H54 (cell line): ENCODE measurements at regions not wholly inside any gene's neighbourhood (a gene's known extent, or its start where the extent isn't known, plus 50 kb on each side); places are given as distances from the start of the nearest gene placed in this dataset.

Experiments used
- DNase-seq: peaks from one replicate; pipeline ENCODE4 v3.0.0; 2011; ENCODE audit warnings: low spot score, mixed read lengths; ENCODE audit not compliant: insufficient read length
- FAIRE-seq: peaks from 3 replicates; lab custom pipeline; 2011; peaks lifted over from hg19 to GRCh38; lab: Jason Lieb, UNC
- POLR2A ChIP-seq: IDR thresholded peaks from 2 replicates; pipeline ENCODE4 v1.6.1; 2011; ENCODE audit warnings: low read depth, mild to moderate bottlenecking, low read length

- FAIRE-seq (peak; percentile 72), DNase-seq (no peak)
- no peak for TF ChIP-seq POLR2A
Measured at GRCh38 chr12:92561543-92561899, 141.3 kb upstream of the PLEKHG7 start.

GRCh38 chr12:92560713-92561542 lies 141.9 kb upstream of the PLEKHG7 start:
- no peak for DNase-seq
- no peak for TF ChIP-seq POLR2A
- FAIRE-seq, result no peak

DNA sequence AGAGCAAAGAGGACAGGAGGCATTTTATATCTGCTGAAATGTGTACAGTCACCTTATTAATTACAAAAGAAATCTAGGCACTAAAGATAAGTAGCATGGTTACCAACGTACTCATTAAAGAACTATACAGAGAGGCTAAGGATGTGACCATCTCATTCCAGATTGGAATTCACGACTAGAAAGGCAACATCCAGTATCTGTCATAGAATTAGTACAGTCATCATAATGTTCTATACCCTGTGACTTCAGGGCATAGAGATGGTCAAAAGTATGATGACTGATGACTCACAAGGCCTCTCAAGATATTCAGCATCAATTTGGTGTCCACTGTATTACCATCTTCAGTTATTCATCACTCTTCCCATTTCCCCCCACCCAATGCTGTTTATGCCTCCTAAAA lies 144.0 kb upstream of the PLEKHG7 start:
- FAIRE-seq, result peak; percentile 58
- DNase-seq, result no peak
- no peak for TF ChIP-seq POLR2A

GRCh38 chr12:92558215-92558773 lies 144.5 kb upstream of the PLEKHG7 start:
- no peak for TF ChIP-seq POLR2A
- no peak for FAIRE-seq
- DNase-seq, result no peak

GRCh38 chr12:92557422-92557724 lies 145.4 kb upstream of the PLEKHG7 start:
- DNase-seq (no peak), FAIRE-seq (no peak)
- TF ChIP-seq POLR2A, result no peak

GRCh38 chr12:92556637-92557421 lies 146.0 kb upstream of the PLEKHG7 start:
- DNase-seq, result no peak
- peak; percentile 50 for FAIRE-seq
- no peak for TF ChIP-seq POLR2A

DNA sequence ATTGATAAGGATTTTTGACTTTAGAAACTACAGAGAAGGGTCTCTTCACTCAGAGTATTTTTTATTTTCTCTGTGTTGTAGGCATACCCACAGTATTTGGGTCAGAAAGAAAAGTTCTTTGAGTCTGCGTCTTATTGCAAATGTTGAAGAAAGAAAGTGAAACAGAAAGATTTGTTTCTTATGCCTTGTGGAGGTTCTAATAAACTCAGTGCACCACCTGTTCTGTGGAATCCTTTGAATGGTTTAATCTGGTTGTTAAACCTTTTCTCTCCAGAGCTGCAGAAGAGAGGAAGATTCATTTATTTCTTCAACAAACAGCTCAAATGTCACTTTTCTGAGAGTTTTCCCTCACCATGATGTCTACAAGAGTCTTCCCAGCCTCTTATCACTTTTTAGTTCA lies 146.6 kb upstream of the PLEKHG7 start:
- DNase-seq (no peak), FAIRE-seq (no peak)
- no peak for TF ChIP-seq POLR2A

DNA sequence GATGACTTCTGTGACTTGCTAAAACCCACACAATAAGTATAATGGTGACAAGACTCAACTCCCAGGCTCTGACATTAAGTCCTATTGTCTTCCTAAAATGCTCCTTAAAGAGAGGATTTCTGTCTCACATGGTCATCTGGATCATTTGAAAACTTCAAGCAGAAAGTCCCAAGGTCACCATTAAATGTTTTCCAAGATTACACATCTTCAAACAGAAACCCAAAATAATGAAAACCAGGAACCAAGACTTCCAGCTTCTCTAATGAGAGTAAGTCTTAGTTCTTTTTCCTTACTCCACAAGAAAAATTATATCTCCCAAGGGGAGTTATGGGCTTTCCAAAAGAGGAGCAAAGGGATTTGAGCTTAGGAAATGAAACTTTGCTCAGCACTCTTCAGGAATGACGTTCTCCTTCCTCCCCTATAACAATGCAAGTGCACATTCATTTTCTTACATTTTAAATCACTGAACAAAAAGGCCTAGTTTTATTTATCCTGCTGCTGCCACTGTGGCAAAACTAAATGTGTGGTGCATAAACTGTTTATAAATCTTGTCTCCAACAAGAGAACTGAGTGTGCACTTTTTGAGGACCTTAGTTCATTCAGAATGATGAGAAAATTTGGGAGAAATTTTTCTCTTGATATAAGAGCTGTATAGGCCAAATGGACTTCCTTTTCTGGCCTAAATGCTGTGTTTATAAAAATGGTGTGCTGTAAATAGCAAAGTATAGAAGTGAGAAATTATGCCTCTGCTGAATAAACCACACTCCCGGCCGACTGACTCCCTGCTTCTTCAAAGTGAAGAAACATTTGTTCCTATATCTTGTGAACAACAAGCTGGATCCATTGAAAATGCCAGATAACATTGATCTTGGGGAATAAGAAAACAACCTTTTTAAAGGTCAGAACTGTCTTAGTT lies 148.4 kb upstream of the PLEKHG7 start:
- no peak for DNase-seq
- FAIRE-seq, result no peak
- no peak for TF ChIP-seq POLR2A

GRCh38 chr12:92553389-92553788 lies 149.4 kb upstream of the PLEKHG7 start:
- no peak for FAIRE-seq

GRCh38 chr12:92552412-92553108 lies 150.2 kb upstream of the PLEKHG7 start:
- DNase-seq, result no peak
- no peak for TF ChIP-seq POLR2A
- FAIRE-seq, result no peak

More at GRCh38 chr12:92553389-92553788, 149.4 kb upstream of the PLEKHG7 start:
- no peak for TF ChIP-seq POLR2A
- no peak for DNase-seq

DNA sequence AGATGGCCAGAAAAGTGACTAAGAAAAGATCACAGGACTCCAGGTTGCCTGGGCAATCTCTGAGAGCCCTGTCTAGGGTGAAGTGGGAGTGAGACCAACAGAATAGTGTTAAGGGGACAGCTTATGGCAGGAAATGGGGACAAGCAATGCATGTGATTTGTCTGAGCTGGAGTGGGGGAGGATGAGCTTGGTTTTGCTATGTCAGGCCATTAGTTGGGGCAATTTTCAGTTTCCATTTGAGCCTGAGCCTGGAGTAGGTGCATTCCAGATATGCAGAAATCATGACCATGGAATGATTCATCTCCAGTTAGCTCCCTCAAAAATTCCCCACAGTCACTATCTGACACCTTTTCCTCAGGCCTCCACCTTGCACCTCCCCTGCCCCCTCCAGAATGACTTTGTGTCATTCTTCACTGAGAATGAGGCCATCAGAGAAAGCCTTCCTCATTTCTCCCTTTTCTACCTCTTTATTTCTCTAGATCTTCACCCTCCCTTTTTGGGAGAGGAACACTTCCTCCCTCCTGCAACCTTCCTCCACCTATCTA lies 150.9 kb upstream of the PLEKHG7 start:
- peak; percentile 84 for FAIRE-seq

GRCh38 chr12:92551210-92551609 lies 151.6 kb upstream of the PLEKHG7 start:
- DNase-seq, result no peak
- TF ChIP-seq POLR2A, result no peak
- no peak for FAIRE-seq

More for the DNA sequence above, 150.9 kb upstream of the PLEKHG7 start:
- peak; percentile 22 for DNase-seq
- no peak for TF ChIP-seq POLR2A
